HG03103 (cell line): ENCODE measurements at regions not wholly inside any gene's neighbourhood (a gene's known extent, or its start where the extent isn't known, plus 50 kb on each side); places are given as distances from the start of the nearest gene placed in this dataset.
"Not testable (repeated sequence)": the region's sequence is repeated elsewhere in the genome, so short reads cannot be mapped to it uniquely, and the experiment has no call there.

Experiments
- ATAC-seq: cut with Tn5 transposase; IDR thresholded peaks from one replicate; pipeline ENCODE4 v1.9.1; 2021; ENCODE audit warnings: low read depth; ENCODE audit not compliant: unreplicated experiment

- ATAC-seq = no peak
These were observed 404.8 kb upstream of the ACVR2A start for GRCh38 chr2:147439986-147440385.

GRCh38 chr2:147438882-147439281 is 405.9 kb upstream of the ACVR2A start:
- ATAC-seq = no peak

- ATAC-seq = no peak
These were observed 411.0 kb upstream of the ACVR2A start for GRCh38 chr2:147433822-147434221.

GRCh38 chr2:147430408-147430807 is 414.4 kb upstream of the ACVR2A start:
- ATAC-seq = no peak

- ATAC-seq = no peak
These were observed 416.6 kb upstream of the ACVR2A start for GRCh38 chr2:147428120-147428747.

GRCh38 chr2:147425437-147426029 is 419.3 kb upstream of the ACVR2A start:
- no peak for ATAC-seq

GRCh38 chr2:147424766-147425165 is 420.1 kb upstream of the ACVR2A start:
- no peak for ATAC-seq

GRCh38 chr2:147420947-147421675 is 423.7 kb upstream of the ACVR2A start:
- ATAC-seq = no peak

GRCh38 chr2:147420517-147420916 is 424.3 kb upstream of the ACVR2A start:
- ATAC-seq = no peak

GRCh38 chr2:147416099-147416498 is 428.7 kb upstream of the ACVR2A start:
- no peak for ATAC-seq

GRCh38 chr2:147414656-147415055 is 430.2 kb upstream of the ACVR2A start:
- not testable (repeated sequence) for ATAC-seq

- no peak for ATAC-seq
These were observed 436.5 kb upstream of the ACVR2A start for GRCh38 chr2:147408357-147408756.

GRCh38 chr2:147405651-147406050 is 439.2 kb upstream of the ACVR2A start:
- no peak for ATAC-seq

- no peak for ATAC-seq
These were observed 445.8 kb upstream of the ACVR2A start for GRCh38 chr2:147398996-147399395.

- no peak for ATAC-seq
These were observed 446.5 kb upstream of the ACVR2A start for GRCh38 chr2:147398301-147398700.

GRCh38 chr2:147396890-147397289 is 447.9 kb upstream of the ACVR2A start:
- ATAC-seq = no peak

GRCh38 chr2:147394179-147394790 is 450.5 kb upstream of the ACVR2A start:
- no peak for ATAC-seq

GRCh38 chr2:147392180-147392579 is 452.6 kb upstream of the ACVR2A start:
- no peak for ATAC-seq

GRCh38 chr2:147390475-147390874 is 454.4 kb upstream of the ACVR2A start:
- ATAC-seq = no peak

- no peak for ATAC-seq
These were observed 455.6 kb upstream of the ACVR2A start for GRCh38 chr2:147389218-147389617.

GRCh38 chr2:147388217-147388616 is 456.6 kb upstream of the ACVR2A start:
- no peak for ATAC-seq
